ENCODE measurements at regions not wholly inside any gene's neighbourhood (a gene's known extent, or its start where the extent isn't known, plus 50 kb on each side); places are given as distances from the start of the nearest gene placed in this dataset.

- TF ChIP-seq, protein P1, sequence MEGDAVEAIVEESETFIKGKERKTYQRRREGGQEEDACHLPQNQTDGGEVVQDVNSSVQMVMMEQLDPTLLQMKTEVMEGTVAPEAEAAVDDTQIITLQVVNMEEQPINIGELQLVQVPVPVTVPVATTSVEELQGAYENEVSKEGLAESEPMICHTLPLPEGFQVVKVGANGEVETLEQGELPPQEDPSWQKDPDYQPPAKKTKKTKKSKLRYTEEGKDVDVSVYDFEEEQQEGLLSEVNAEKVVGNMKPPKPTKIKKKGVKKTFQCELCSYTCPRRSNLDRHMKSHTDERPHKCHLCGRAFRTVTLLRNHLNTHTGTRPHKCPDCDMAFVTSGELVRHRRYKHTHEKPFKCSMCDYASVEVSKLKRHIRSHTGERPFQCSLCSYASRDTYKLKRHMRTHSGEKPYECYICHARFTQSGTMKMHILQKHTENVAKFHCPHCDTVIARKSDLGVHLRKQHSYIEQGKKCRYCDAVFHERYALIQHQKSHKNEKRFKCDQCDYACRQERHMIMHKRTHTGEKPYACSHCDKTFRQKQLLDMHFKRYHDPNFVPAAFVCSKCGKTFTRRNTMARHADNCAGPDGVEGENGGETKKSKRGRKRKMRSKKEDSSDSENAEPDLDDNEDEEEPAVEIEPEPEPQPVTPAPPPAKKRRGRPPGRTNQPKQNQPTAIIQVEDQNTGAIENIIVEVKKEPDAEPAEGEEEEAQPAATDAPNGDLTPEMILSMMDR (IDR thresholded peaks at IDR 0.05; ENCODE audit: low read depth, low read length): no peak
- TF ChIP-seq POLR2A (IDR thresholded peaks at IDR 0.05; ENCODE audit: extremely low read depth, insufficient read length): no peak
- TF ChIP-seq MAX (IDR thresholded peaks at IDR 0.05; ENCODE audit: low read depth, low read length): no peak
Measured at GRCh38 chr16:26985100-26986065, 81.3 kb upstream of the C16orf82 start.
